HG02973 (cell line): ENCODE measurements at regions not wholly inside any gene's neighbourhood (a gene's known extent, or its start where the extent isn't known, plus 50 kb on each side); places are given as distances from the start of the nearest gene placed in this dataset.

Experiments
- ATAC-seq: cut with Tn5 transposase; IDR thresholded peaks from one replicate; pipeline ENCODE4 v1.9.1; 2021; ENCODE audit warnings: moderate library complexity; ENCODE audit not compliant: unreplicated experiment

- ATAC-seq = no peak
Observed at GRCh38 chr15:96087180-96087884, 243.2 kb upstream of the NR2F2 start.

DNA sequence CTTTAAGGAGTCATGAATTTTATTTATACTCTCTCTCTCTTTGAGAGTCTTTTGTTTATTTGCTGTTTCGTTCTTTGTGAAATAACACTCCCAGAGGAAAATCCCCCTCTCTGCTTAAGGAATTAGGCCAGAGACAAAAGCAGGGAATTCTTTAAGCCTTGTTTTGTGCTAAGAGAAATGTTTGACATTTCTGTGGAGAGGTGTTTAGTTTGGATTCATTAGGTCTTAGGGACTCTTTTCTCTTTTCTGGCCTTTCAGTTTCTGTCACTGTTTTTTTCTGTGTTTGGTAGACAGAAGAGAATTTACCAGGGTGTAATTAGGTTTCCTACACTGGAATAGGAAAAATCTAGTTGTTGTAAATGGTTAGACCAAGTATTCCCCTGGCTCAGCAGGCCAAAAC is 241.8 kb upstream of the NR2F2 start:
- no peak for ATAC-seq

DNA sequence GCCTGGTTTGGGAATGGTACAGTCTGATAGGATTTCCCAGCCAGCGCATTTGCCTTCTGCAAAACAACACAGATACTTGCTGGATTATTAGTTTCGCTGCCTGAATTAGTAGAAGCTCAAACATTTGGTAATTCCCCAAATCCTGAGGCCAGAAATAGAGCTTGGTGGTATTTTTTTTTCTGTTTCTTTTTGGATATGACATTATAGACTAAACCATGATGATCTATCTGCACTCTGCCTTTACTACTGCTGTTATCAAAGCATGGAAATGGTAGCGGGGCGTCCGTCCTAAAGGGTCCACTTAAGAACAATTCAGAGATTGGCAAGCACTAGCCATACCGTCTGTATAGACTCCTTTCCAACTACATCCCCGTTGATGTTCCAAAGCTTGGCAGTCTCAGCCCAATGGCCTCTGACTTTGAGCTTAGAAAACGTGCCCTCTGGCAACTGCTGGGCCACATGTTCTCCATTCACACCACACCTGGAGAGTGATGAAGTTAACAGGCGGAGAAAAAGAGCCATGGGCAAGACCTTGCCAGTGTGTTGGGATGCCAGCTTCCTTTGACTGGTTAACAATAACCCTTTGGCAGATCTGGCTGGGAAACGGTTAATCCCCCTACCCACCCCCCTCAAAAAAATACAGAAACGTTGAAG is 241.0 kb upstream of the NR2F2 start:
- no peak for ATAC-seq

DNA sequence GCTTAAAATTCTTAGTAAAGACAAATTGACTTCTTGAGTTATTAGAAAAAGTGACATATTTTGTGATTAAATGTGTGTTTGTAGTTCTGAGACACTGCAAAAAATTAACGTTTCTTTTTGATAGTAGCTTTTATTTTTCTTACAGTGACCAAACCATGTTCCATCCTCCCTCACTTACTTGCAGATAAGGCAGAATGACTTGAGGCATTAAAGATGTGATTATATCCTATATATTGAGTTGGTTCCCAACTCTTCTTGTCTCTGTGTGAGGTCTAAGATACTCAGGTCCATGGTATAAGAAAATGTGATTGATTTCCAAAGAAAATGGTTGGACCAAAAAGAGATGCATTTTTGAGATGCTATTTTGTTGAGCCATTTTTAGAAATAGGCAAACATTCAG is 238.3 kb upstream of the NR2F2 start:
- ATAC-seq = no peak

DNA sequence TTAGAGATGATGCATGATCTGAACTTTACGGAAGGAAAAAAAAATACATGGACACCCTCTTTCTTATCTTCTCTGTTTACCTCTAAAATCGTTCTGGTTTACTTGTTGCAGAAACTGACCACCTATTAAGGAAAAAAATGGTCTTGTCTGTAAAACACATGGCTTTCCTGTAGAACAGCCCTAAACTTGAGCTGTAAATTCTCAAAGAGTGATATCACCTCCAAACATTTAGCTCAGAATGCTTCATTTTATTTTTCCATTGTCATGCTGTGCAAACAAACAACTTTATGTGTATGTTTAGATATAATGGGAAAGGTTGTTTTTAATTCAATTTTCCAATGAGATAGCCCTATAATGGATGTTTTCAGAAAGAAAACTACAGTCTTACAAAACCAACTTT is 237.4 kb upstream of the NR2F2 start:
- no peak for ATAC-seq

- no peak for ATAC-seq
Observed at GRCh38 chr15:96097661-96098060, 232.8 kb upstream of the NR2F2 start.

- ATAC-seq = no peak
Observed at GRCh38 chr15:96102631-96103030, 227.9 kb upstream of the NR2F2 start.

GRCh38 chr15:96106181-96106580 is 224.3 kb upstream of the NR2F2 start:
- ATAC-seq = no peak

GRCh38 chr15:96106628-96107027 is 223.9 kb upstream of the NR2F2 start:
- no peak for ATAC-seq

- ATAC-seq = no peak
Observed at GRCh38 chr15:96107916-96108315, 222.6 kb upstream of the NR2F2 start.

DNA sequence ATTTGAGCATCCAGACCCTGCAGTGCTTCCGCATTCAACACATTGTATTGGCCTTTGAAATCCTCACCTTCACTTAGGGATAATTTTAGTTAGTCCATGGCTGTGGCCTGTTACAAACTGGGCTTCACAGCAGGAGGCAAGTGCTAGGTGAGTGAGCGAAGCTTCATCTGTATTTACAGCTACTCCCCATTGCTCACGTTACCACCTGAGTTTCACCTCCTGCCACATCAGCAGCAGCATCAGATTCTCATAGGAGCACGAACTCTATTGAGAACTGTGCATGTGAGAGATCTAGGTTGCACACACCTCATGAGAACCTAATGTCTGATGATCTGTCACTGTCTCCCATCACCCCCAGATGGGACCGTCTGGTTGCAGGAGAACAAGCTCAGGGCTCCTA is 222.1 kb upstream of the NR2F2 start:
- no peak for ATAC-seq

- ATAC-seq = no peak
Observed at GRCh38 chr15:96109820-96110219, 220.7 kb upstream of the NR2F2 start.

- ATAC-seq = no peak
Observed at GRCh38 chr15:96112018-96112417, 218.5 kb upstream of the NR2F2 start.

DNA sequence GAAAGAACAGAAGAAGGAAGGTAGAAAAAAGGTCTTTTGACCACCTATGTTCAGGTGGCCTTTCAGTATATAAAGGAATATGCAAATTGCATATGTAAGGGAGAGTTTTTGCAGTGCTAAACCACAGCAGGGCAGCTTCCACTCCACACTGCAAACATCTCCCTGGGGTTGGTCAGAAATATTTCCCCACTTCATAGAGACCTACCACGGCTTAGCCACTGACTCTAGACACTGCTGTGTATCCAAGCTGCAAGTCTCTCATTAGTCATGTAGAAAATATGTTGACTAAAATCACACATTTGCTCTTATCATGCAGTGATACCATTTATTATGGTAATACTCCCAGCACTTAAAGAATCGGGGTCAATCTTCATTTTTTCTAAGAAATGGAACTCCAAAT is 214.9 kb upstream of the NR2F2 start:
- no peak for ATAC-seq

GRCh38 chr15:96117270-96117669 is 213.2 kb upstream of the NR2F2 start:
- no peak for ATAC-seq

GRCh38 chr15:96119734-96120133 is 210.8 kb upstream of the NR2F2 start:
- ATAC-seq = no peak

DNA sequence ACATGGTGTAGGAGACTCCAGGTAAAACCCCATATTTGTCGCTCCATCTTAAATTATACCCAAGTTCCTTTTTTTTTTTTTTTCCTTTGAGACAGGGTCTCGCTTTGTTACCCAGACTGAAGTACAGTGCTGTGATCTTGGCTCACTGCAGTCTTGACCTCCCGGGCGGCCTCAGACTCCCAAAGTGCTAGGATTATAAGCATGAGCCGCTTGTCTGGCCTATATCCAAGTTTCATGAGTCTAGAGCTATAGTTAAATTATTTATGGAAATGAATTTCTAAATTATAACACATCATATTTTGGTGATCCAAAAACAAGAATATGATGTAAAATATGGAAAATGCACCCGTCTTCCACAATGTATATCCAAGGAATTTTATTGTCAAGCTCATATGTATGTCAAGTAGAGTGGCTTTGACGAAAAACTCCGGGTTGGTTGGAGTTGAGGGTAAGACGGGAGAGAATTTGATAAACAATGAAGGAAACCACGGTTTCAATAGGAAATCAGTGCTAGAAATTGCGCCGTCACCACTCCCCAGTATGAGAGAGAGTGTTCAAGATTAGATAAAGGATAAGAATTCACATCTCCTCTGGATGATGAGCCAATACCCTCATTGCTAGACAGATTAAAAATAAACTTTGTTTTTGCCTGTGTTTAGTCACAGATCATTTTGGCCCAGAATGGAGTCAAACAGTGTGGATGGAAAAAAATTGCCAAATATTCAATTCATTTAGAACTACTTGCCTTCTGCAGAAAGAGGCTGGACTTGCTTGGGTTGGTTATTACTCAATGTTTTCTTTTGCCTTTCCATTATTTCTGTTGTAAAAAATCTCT is 209.2 kb upstream of the NR2F2 start:
- no peak for ATAC-seq

- no peak for ATAC-seq
Observed at GRCh38 chr15:96122077-96123027, 208.1 kb upstream of the NR2F2 start.

- no peak for ATAC-seq
Observed at GRCh38 chr15:96123028-96123400, 207.5 kb upstream of the NR2F2 start.

GRCh38 chr15:96123630-96124187 is 206.8 kb upstream of the NR2F2 start:
- no peak for ATAC-seq

- no peak for ATAC-seq
Observed at GRCh38 chr15:96124436-96124835, 206.1 kb upstream of the NR2F2 start.
